Renal cortex interstitium (tissue), 11 donors: ENCODE measurements at regions not wholly inside any gene's neighbourhood (a gene's known extent, or its start where the extent isn't known, plus 50 kb on each side); places are given as distances from the start of the nearest gene placed in this dataset.
"Not testable (repeated sequence)": the region's sequence is repeated elsewhere in the genome, so short reads cannot be mapped to it uniquely, and the experiment has no call there.

ENCODE experiments used
- DNase-seq, 11 donors: peaks; one replicate each; pipeline ENCODE4 v3.0.0-alpha.2; 2013; ENCODE audit warnings: low read depth in 9 of 11, low spot score in 4 of 11; ENCODE audit errors: extremely low read depth in 1 of 11

DNA sequence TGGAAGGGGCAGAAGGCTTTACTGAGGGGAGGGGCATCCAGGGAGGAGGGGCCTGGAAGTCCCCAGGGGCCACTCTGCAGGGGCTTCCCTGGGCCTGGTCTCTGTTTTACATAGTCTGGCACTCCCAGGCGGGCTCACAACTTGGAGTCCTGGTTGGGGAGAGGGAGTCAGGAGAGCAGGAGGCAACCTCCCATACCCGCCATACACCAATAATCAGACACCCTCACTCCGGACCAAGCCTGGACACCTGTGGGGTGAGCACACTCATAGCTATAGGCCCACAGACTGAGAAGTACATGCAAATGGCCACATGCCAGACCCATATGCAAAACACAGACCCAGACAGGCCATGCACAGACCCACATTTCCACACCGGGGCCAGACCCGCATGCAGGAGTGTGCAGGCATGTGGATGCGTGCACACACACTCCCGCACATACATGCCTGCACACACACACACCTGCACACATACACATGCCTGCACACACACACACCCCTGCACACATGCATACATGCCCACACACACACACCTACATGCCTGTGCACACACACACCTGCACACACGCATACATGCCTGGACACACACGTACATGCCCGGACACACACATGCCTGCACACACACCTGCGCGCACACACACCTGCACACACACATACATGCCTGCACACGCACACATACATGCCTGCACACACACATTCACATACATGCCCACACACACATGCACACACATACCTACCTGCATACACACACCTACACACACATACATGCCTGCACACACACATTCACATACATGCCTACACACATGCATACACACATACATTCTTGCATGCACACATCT, 89.5 kb upstream of the RUNX3 start:
- DNase-seq: no peak

DNA sequence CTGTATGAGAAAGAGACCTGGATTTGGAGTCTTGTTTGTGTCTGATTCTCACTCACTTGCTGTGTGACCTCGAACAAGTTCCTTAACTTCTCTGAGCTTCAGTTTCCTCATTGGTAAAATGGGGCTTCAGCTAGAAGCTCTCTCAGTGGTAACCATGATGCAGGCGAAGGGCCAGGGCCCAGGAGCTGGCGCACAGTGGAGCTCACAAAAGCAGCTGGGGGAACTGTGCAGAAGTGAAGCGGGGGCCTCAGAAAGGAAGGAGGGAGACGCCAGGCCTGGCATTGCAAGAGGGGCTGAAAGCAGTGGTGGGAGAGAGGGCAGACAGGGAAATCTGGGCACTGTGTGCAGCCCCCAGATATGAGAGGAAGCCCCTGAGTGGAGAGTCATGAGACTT, 88.9 kb upstream of the RUNX3 start:
- DNase-seq: no peak

DNA sequence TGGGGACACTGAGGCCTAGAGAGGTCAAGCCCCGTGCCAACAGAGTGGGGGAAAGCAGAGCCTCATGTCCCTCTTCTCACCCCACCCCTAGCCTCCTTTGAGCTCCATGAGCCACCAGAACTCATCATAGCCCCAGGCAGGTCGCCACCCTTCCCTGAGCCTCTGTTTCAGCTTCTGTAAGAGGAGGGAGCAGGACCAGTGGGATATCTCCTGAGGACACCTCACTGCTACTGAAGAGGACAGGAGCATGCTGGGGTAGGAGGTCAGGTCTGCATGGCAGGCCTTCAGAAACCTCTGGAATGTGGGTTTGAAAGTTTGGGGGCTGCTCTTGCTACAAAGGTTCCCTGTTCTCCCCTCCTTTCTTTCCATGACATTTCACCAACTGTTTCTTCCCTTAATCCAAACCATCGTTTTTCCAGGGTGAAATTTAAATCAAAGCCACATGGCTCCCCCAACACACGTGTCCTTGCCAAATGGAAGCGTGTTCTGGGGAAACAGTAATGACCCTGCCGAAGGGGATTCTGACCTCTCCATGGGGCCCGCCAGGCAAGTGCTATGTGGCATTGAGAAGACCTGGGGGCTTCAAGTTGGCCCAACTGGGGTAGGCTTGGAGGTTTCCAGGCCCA, 88.1 kb upstream of the RUNX3 start:
- no peak for DNase-seq

DNA sequence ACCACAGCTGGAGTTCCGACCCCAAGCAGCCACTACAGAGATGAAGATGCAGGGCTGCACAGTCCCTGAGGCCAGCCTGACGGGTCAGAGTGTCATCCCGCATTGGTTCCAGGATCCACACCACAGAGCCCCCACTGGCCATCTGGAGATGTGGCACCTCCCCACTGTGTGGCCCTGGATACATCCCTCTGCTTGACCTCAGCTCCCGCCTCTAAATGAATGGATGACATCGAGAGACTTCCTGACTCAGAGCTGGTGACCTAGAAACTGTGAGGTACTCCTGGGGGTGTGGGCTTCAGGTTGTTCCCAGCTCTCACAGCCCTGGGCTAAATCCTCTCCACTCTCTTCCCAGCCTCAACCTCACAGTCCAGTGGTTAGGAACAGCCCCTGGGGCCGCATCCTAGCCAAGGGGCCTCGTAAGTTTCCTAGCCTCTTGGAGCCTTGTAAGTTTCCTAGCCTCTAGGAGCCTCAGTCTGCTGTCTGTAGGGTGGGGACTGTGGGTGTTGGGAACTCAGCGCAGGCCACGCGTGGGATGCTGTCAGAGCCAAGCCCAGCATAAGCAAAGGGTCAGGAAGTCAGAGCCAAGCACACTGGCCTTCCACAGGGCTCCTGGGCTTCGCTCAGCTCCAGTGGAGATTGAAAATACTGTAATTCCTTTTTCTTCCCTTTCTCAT, 87.5 kb upstream of the RUNX3 start:
- no peak for DNase-seq

DNA sequence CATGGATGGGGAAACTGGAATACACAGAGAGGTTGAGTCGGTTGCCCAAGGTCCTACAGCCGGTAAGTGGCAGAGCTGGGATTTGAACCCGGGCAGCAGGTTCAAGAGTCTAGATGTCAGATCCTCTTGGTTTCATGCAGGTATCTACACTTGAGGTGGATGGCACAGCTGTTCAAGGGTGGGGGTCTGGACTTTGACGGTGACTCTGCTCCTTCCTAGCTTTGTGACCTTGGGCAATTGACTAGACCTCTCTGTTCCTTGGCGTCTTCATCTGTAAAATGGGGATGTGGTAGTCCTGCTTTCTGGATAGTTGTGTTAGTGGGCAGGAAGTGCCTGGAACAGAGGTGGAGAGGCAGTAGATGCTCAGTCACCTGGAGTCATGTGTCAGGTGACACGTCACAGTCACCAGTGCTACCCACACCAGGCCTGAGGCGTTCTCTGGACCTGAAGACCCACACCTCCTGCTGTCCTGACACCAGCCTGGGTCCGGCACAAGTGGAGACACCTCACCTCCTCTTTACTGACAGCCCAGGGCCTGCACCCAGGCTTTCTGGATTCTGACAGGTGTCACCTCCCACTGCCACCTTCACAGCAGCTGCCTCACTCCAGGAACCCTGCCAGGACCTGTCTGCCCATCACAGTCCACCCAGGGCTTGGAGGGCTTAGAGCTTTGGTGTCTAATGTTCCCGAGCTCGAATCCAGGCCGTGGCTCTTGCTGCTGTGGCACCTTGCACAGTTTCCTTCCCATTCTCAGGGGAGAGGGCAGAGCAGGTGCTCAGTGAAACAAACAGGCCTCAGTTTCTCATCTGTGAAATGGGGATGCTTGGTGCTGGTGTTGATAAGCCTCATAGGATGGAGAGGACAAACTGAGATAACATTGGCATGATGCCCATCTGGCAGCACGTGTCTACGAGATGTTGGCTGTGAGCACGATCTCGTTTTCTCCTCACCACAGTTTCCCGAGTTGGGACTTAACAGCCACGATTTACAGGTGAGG, 83.2 kb upstream of the RUNX3 start:
- DNase-seq: no peak

DNA sequence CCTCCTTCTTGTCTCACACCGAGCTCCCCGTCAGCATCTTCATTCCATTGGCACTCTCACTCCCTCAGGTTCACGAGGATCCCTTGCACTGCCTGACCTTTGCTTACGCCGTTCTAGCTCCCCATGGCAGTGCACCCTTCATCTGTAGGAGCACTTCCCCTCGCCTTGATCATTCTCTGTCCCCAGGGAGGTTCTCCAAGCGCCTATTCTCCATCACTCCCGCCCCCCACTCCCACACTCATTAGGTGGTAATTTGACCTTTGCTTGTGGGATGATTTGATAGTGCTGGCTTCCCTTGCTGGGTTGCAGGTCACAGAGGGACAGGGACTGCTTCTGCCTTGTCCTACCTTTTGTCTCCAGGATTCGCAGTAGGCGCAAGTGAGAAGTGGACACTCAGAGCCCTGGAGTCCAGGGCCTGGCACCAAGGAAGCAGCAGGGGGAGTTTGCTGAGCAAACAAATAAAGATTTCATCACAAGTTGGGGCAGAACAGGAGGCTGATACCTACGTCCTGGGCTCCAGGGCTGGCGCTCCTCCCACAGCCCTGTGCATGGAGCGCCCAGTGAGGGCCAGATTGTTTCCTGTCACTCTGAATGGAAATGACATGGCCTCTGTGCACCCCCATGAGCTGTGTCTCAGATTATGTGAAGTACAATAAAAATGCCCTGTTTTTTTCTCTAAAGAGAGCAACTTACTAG, 82.0 kb upstream of the RUNX3 start:
- DNase-seq: no peak

DNA sequence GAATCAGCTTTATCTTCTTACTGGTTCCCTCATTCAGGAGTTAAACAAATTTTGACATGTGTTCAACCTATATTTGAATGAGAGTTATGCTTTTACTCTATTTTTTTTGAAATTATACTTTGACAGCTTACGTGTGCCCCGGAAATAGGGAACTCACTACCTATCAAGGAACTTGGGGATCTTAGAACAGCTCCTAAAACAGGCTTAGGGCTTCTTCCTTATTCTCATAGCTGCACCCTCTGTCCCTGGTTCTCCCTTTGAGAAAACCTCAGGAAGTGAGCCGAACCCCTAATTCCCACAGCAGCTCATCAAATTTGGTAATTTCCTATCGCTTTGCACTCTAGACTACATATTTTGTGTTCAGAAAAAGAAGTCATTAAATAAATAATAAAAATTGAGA, 81.2 kb upstream of the RUNX3 start:
- DNase-seq: no peak

DNA sequence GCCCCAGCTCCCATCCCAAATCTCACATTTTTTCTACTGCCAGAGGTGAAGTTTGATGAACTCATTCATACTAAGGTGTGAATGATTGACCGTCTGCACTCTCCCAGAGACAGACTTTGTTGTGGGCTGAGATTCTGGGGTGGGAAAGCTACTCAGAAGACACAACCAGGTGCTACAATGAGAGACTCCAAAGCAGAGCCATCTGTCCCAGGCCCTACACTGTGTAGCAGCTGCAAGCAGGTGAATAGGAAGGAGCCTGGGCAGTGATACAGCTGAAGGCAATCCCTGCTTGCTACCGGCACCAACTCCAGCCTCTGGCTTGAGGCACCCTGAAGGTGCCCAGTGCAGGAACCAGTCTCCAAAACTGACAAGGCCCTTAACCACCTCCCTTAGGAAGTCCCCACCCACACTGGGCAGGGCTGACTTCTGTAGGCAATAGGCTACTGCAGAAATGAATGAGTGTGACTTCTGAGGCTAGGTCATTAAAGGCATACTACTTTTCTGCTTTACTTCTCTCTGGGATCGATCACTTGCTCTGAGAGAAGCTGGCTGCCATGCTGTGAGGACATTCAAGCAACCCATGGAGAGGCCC, 79.7 kb upstream of the RUNX3 start:
- DNase-seq: no peak

DNA sequence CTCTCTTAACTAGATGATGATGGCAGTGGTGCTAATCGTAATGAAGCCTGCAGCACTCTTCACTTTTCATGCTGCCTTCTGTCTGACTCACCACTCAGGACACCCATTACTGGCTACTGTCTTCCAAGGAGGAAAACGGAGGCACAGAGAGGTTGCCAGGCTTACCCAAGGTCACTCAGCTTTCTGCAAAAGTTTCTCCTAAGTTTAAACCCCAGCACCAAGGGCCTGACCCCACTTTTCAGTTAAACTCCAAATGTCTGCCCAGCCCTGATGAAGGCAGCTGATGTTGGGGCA, 78.1 kb upstream of the RUNX3 start:
- DNase-seq: no peak

DNA sequence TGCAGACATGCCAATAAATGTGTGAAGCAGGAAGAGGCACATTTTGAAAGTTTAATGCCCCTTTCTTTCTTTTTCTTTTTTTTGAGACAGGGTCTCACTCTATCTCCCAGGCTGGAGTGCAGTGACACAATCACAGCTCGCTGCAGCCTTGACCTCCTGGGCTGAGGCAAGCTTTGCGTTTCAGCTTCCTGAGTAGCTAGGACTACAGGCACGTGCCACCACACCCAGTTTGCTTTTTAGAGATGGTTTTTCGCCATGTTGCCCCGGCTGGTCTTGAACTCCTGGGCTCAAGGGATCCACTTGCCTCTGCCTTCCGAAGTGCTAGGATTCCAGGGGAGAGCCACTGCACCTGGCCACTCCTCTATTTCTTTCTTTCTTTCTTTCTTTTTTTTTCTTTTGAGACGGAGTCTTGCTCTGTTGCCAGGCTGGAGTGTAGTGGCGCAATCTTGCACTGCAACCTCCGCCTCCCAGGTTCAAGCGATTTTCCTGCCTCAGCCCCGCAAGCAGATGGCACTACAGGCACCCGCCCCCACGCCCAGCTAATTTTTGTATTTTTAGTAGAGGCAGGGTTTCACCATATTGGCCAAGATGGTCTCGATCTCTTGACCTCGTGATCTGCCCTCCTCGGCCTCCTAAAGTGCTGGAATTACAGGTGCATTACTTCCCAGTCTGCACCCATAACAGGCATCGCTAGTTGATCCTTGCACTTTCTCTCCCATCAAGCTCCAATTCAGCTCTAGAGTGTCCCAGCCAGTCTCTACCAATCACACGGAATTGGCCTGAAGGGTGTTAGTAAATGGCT, 77.5 kb upstream of the RUNX3 start:
- not testable (repeated sequence) for DNase-seq

DNA sequence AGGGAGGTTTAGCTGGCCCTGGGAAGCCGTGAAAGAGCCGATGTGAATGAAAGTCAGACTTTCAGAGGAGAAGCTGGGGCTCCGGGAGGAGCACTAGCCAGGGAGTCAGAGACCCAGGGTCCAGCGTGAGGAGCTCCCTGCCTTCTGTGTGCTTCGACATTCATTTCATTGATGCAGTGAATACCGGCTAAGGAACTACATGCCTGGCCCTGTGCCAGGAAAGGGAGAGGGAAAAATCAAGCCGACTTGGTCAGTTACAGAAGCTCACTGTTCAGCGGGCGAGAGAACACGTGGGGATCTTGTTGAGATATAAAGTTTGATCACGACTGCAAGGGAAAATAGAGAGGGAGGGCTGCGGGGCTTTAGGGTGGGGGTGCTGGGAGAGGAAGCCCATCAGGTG, 76.7 kb upstream of the RUNX3 start:
- peak; percentile 22 to 60 (median 40) for DNase-seq

DNA sequence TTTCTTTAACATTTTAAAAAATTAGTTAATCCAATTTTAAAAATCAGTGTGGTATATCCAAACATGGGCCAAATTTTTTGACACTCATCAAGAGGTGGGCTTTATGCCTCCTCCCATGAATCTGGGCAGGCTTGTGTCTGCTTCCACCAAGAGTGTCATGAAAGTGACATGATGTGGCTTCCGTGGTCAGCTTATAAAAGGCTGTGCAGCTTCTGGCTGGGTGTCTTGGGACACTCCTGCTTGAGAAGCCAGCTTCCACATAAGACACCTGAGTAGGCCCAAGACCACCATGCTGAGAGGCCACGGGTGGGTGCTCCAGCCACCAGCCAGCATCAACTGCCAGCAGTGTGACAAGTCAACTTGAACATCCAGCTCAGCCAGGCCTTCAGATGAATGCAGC, 74.3 kb upstream of the RUNX3 start:
- DNase-seq: no peak

DNA sequence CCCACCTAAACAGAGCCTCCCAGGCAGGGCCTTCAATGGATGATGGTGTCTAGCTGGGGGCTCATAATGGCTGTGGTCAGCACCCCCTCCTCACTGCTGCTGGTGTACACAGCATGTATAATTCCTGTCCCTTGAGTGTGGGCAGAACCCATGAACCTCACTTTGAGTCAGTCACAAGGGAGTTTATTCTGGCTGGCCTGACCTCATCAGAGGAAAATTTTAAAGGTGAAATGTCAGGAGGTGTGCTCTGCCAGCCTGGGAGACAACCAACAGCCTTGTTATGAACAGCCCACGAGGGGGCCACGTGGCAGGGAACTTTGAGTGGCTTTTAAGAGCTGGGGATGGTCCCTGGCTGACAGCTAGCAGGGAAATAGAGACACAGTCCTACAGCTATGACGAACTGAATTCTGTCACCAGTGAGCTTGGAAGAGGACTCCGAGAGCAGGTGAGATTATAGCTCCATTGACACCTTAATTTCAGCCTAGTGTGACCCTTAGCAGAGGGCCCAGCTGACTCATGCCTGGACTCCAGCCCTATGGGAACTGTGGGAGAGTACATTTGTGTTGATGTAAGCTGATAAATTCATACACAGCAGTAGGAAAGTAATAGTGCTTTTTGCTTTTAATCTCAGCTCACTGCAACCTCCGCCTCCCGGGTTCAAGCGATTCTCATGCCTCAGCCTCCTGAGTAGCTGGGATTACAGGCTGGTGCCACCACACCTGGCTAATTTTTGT, 73.5 kb upstream of the RUNX3 start:
- DNase-seq: no peak

DNA sequence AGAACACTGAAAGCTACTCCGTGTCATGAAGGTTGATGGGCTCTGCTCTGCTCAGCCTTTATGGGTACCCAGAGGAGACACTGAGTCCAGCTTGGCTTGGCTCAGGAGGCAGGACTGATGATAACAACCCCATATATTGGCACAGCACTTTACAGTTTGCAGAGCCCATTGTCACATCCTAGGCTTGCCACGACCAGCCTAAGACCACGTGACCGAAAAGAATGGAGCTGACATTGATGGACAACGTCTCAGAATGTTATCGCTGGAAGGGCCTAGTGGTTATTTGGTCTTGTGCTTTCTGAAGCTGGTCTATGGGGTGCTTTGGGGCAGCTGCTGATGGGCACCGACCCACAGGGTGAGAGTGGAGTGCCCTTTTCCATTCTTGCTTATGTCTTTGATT, 72.9 kb upstream of the RUNX3 start:
- DNase-seq: no peak

DNA sequence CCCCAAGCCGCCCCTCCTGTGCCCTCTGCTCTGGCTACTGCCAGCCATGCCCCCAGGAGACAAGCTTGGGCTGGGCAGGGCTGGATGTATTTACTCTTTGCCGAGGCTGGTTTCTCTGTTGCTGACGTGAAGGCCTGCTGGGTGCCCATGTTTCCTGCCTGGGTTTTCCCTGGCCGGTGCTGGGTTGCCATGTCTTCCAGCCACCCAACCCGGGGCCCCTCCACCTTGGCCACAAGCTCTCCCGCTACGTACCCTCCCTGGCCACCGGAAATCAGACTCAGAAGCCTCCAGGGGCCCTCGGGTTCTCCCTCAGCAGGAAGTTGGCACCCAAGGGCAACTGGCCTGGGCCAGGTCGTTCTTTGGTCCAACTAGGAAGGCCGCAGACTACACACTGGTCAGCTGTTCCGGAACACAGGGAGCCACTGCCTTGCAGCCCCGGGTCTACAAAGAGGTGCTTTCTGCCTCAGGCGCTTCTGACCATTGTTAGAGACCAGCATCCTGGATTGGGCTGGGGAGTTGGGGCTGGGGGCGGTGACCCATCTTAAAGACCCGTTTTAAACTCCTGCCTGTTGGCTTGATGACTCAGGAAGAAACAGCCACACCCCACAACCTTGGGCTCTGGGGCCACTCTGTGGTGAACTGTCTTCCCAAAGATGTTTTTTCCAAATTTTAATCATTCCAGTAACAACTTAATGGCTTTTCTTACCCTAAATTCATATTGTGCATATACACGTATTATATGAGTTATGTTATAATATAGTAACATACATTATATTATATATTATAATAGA, 71.2 kb upstream of the RUNX3 start:
- DNase-seq: no peak

DNA sequence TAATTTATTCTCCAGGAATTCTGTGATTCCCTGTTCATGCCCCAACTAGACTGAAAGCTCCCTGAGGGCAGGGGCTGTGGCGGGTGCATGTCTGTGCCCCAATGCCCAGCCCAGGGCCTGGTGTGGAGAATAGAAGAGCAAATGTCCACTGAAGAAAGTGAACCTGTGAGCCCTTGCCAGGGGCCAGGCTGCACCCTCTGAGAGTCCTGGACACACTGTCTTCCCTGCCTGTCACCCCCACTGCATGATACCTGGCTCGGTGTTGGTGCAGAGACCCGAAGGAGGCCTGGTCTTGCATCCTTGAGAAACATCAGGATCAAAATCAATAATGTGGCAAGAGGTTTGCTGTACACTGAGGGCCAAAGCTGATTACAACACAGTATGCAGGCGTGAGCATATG, 69.8 kb upstream of the RUNX3 start:
- no peak for DNase-seq
